ENCODE measurements at regions not wholly inside any gene's neighbourhood (a gene's known extent, or its start where the extent isn't known, plus 50 kb on each side); places are given as distances from the start of the nearest gene placed in this dataset.

DNA sequence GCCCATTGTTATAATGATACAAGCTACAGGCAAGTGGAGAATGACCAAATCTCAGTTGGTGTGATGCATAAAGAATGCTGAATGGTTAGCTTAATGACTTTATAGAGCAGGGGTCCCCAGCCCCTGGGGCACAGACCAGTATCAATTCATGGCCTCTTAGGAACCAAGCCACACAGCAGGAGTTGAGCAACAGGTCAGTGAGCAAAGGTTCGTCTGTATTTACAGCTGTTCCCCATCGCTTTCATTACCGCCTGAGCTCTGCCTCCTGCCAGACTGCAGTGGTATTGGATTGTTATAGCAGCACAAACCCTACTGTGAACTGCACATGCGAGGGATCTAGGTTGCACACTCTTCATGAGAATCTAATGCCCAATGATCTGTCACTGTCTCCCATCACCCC is 114.0 kb upstream of the ZFHX3 start:
- TF ChIP-seq, protein P1, sequence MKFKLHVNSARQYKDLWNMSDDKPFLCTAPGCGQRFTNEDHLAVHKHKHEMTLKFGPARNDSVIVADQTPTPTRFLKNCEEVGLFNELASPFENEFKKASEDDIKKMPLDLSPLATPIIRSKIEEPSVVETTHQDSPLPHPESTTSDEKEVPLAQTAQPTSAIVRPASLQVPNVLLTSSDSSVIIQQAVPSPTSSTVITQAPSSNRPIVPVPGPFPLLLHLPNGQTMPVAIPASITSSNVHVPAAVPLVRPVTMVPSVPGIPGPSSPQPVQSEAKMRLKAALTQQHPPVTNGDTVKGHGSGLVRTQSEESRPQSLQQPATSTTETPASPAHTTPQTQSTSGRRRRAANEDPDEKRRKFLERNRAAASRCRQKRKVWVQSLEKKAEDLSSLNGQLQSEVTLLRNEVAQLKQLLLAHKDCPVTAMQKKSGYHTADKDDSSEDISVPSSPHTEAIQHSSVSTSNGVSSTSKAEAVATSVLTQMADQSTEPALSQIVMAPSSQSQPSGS (IDR thresholded peaks at IDR 0.05; ENCODE audit: low read length) = no peak
- TF ChIP-seq POLR2A (IDR thresholded peaks at IDR 0.05; ENCODE audit: control extremely low read depth in 1 of 2, low read depth in 2 of 2, low read length in 2 of 2) (no peak), JUND (IDR thresholded peaks at IDR 0.05; ENCODE audit: low read length) (no peak), RAD21 (IDR thresholded peaks at IDR 0.05 in 1 of 2, conservative IDR thresholded peaks at IDR 0.05 in 1 of 2; ENCODE audit: low read depth in 2 of 2, low read length in 2 of 2) (no peak), SP1 (IDR thresholded peaks at IDR 0.05; ENCODE audit: low read depth, low read length) (no peak)

Measured in H1 (cell line).